ENCODE measurements at regions not wholly inside any gene's neighbourhood (a gene's known extent, or its start where the extent isn't known, plus 50 kb on each side); places are given as distances from the start of the nearest gene placed in this dataset.
"Not testable (repeated sequence)": the region's sequence is repeated elsewhere in the genome, so short reads cannot be mapped to it uniquely, and the experiment has no call there.

- no peak for DNase-seq (ENCODE audit: low spot score in 2 of 2)
- Histone ChIP-seq H3K27me3 (ENCODE audit: low read depth) (no peaks in the 10 kb centered on the region), H3K36me3 (replicated peaks) (no peaks in the 10 kb centered on the region), H3K9me3 (no peaks in the 10 kb centered on the region), H3K4me1 (no peaks in the 10 kb centered on the region), H3K4me3 (no peak overlapping the region)
- in situ Hi-C loops (cut with MboI; ENCODE audit: low sequenced_read_pairs), result no loop called here
Measured at GRCh38 chr10:64753516-64753915, 1232.3 kb downstream of the REEP3 start.

- Histone ChIP-seq H3K4me3 (no peak overlapping the region), H3K4me1 (no peaks in the 10 kb centered on the region), H3K27me3 (ENCODE audit: low read depth) (no peaks in the 10 kb centered on the region), H3K36me3 (replicated peaks) (no peaks in the 10 kb centered on the region), H3K9me3 (no peaks in the 10 kb centered on the region)
- no peak for DNase-seq (ENCODE audit: low spot score in 2 of 2)
- in situ Hi-C loops (cut with MboI; ENCODE audit: low sequenced_read_pairs), result no loop called here
Measured at GRCh38 chr10:64760371-64760770, 1239.2 kb downstream of the REEP3 start.

DNA sequence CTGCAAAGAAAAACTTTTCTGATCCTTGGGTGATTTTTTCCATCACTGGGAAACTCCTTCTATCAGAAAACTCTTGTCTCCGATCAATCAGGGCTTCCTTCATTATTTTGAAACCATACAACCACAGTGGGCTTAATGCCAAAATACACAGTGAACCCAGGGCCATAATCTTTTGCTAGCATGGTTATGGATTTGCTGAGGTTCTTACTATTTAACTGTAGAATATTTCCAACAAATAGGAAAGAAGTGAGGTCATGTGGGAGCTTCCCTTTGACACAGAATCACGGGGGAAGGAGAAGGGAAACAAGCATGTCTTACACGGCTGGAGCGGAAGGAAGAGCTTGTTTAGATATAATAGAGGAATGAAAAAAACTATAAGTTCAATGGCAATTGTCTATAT lies 1241.7 kb downstream of the REEP3 start:
- DNase-seq (ENCODE audit: low spot score in 2 of 2), result no peak
- Histone ChIP-seq H3K36me3 (replicated peaks) (no peaks in the 10 kb centered on the region), H3K9me3 (no peaks in the 10 kb centered on the region), H3K4me3 (no peak overlapping the region), H3K27me3 (ENCODE audit: low read depth) (no peaks in the 10 kb centered on the region), H3K4me1 (no peaks in the 10 kb centered on the region)
- in situ Hi-C loops (cut with MboI; ENCODE audit: low sequenced_read_pairs), result no loop called here

- H3K4me1 ChIP-seq, result no peaks in the 10 kb centered on the region
- H3K27me3 ChIP-seq (ENCODE audit: low read depth), result no peaks in the 10 kb centered on the region
- H3K36me3 ChIP-seq (replicated peaks), result no peaks in the 10 kb centered on the region
- H3K4me3 ChIP-seq, result no peak overlapping the region
- in situ Hi-C loops (cut with MboI; ENCODE audit: low sequenced_read_pairs), result no loop called here
- H3K9me3 ChIP-seq, result no peaks in the 10 kb centered on the region
- no peak for DNase-seq (ENCODE audit: low spot score in 2 of 2)
Measured at GRCh38 chr10:64765498-64765897, 1244.3 kb downstream of the REEP3 start.

- no peaks in the 10 kb centered on the region for H3K4me1 ChIP-seq
- no peaks in the 10 kb centered on the region for H3K36me3 ChIP-seq (replicated peaks)
- no peak for DNase-seq (ENCODE audit: low spot score in 2 of 2)
- H3K4me3 ChIP-seq, result no peak overlapping the region
- in situ Hi-C loops (cut with MboI; ENCODE audit: low sequenced_read_pairs), result no loop called here
- no peaks in the 10 kb centered on the region for H3K27me3 ChIP-seq (ENCODE audit: low read depth)
- no peaks in the 10 kb centered on the region for H3K9me3 ChIP-seq
Measured at GRCh38 chr10:64771253-64772050, 1250.3 kb downstream of the REEP3 start.

DNA sequence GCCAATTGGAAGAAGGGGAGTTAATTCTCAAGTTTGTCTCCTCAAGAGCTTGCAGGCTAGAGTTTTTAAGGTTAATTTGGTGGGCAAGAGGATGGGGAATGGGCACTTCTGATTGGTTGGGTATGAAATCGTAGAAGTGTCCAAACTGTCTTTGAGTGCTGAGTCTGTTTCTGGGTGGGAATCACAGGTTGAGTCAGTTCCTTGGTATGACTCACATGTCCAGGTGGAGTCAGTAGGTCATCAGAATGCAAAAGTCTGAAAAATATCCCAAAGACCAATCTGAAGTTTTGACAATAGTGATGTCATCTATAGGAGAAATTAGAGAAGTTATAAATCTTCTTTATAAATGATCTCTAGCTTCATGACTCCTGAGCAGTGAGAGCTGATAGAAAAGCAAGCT lies 1252.2 kb downstream of the REEP3 start:
- H3K36me3 ChIP-seq (replicated peaks), result no peaks in the 10 kb centered on the region
- H3K4me1 ChIP-seq, result no peaks in the 10 kb centered on the region
- H3K9me3 ChIP-seq, result no peaks in the 10 kb centered on the region
- DNase-seq (ENCODE audit: low spot score in 2 of 2), result no peak
- H3K27me3 ChIP-seq (ENCODE audit: low read depth), result no peaks in the 10 kb centered on the region
- in situ Hi-C loops (cut with MboI; ENCODE audit: low sequenced_read_pairs), result no loop called here
- no peak overlapping the region for H3K4me3 ChIP-seq

- DNase-seq (ENCODE audit: low spot score in 2 of 2), result not testable (repeated sequence)
Measured at GRCh38 chr10:64784451-64784850, 1263.2 kb downstream of the REEP3 start.

DNA sequence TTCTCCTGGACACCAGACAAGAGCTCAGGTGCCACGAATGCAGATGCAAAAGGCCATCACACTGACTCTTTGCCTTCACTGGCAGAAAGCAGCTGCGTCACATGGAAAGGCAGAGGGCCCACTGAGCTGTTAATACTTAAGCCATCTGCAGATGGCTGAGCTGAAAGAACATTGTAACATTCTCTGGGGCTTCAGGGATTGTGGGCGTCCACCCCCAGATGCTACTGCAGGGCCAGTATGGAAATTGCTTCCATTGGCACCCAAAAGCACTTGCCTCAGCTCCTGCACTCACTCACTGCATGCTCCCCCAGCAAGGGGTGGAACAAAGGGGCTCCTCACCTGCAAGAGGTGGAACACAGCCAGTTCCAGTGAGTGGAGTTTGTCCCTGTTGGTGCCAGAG lies 1264.6 kb downstream of the REEP3 start:
- Histone ChIP-seq H3K27me3 (ENCODE audit: low read depth) (no peaks in the 10 kb centered on the region), H3K4me3 (no peak overlapping the region), H3K4me1 (no peaks in the 10 kb centered on the region), H3K36me3 (replicated peaks) (no peaks in the 10 kb centered on the region), H3K9me3 (no peaks in the 10 kb centered on the region)
- DNase-seq (ENCODE audit: low spot score in 2 of 2), result no peak
- in situ Hi-C loops (cut with MboI; ENCODE audit: low sequenced_read_pairs), result no loop called here

More at GRCh38 chr10:64784451-64784850, 1263.2 kb downstream of the REEP3 start:
- in situ Hi-C loops (cut with MboI; ENCODE audit: low sequenced_read_pairs); H3K9me3 ChIP-seq; H3K36me3 ChIP-seq (replicated peaks); H3K27me3 ChIP-seq (ENCODE audit: low read depth); H3K4me3 ChIP-seq; H3K4me1 ChIP-seq: not testable (repeated sequence)

GRCh38 chr10:64786989-64787388 lies 1265.8 kb downstream of the REEP3 start:
- no peak for DNase-seq (ENCODE audit: low spot score in 2 of 2)
- H3K36me3 ChIP-seq (replicated peaks), result no peaks in the 10 kb centered on the region
- no peak overlapping the region for H3K4me3 ChIP-seq
- in situ Hi-C loops (cut with MboI; ENCODE audit: low sequenced_read_pairs), result no loop called here
- H3K4me1 ChIP-seq, result no peaks in the 10 kb centered on the region
- no peaks in the 10 kb centered on the region for H3K27me3 ChIP-seq (ENCODE audit: low read depth)
- no peaks in the 10 kb centered on the region for H3K9me3 ChIP-seq

GRCh38 chr10:64795847-64796246 lies 1274.6 kb downstream of the REEP3 start:
- Histone ChIP-seq H3K27me3 (ENCODE audit: low read depth) (no peaks in the 10 kb centered on the region), H3K36me3 (replicated peaks) (no peaks in the 10 kb centered on the region), H3K4me1 (no peaks in the 10 kb centered on the region), H3K4me3 (no peak overlapping the region), H3K9me3 (no peaks in the 10 kb centered on the region)
- DNase-seq (ENCODE audit: low spot score in 2 of 2), result no peak
- in situ Hi-C loops (cut with MboI; ENCODE audit: low sequenced_read_pairs), result no loop called here

GRCh38 chr10:64798297-64798696 lies 1277.1 kb downstream of the REEP3 start:
- Histone ChIP-seq H3K4me1 (no peaks in the 10 kb centered on the region), H3K36me3 (replicated peaks) (no peaks in the 10 kb centered on the region), H3K4me3 (no peak overlapping the region), H3K9me3 (no peaks in the 10 kb centered on the region), H3K27me3 (ENCODE audit: low read depth) (no peaks in the 10 kb centered on the region)
- DNase-seq (ENCODE audit: low spot score in 2 of 2), result no peak
- in situ Hi-C loops (cut with MboI; ENCODE audit: low sequenced_read_pairs), result no loop called here

DNA sequence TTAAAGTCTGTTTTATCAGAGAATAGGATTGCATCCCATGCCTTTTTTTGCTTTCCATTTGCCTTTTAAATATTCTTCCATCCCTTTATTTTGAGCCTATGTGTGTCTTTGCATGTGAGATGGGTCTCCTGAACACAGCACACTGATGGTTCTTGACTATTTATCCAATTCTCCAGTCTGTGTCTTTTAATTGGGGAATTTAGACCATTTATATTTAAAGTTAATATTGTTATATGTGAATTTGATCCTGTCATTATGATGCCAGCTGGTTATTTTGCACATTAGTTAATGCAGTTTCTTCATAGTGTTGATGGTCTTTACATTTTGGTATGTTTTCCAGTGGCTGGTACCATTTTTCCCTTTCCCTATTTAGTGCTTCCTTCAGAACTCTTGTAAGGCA lies 1287.0 kb downstream of the REEP3 start:
- H3K4me1 ChIP-seq; H3K27me3 ChIP-seq (ENCODE audit: low read depth); H3K4me3 ChIP-seq; H3K36me3 ChIP-seq (replicated peaks); DNase-seq (ENCODE audit: low spot score in 2 of 2); H3K9me3 ChIP-seq; in situ Hi-C loops (cut with MboI; ENCODE audit: low sequenced_read_pairs): not testable (repeated sequence)

- DNase-seq (ENCODE audit: low spot score in 2 of 2); H3K9me3 ChIP-seq; H3K4me3 ChIP-seq; in situ Hi-C loops (cut with MboI; ENCODE audit: low sequenced_read_pairs); H3K36me3 ChIP-seq (replicated peaks); H3K4me1 ChIP-seq; H3K27me3 ChIP-seq (ENCODE audit: low read depth): not testable (repeated sequence)
Measured at GRCh38 chr10:64810046-64810445, 1288.8 kb downstream of the REEP3 start.

DNA sequence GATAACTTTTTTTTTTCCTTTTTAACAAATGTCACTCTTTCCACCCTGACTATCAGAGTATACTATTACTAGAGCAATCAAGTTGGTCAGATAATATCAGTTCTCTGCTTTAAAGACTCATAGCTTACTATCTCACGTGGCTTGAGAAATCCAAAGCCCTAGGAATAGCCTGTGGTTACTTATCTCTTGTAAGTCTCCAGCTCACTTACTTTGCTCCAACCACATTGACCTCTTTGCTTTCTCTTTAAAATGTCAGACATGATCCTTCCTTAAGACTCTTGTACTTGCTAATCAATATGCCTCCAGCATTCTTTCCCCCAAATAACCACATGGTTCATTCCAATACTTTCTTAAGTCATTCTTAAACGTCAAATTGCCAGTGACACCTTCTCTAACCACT lies 1292.2 kb downstream of the REEP3 start:
- Histone ChIP-seq H3K9me3 (no peaks in the 10 kb centered on the region), H3K36me3 (replicated peaks) (no peaks in the 10 kb centered on the region), H3K27me3 (ENCODE audit: low read depth) (no peaks in the 10 kb centered on the region), H3K4me3 (no peak overlapping the region), H3K4me1 (no peaks in the 10 kb centered on the region)
- in situ Hi-C loops (cut with MboI; ENCODE audit: low sequenced_read_pairs), result no loop called here
- no peak for DNase-seq (ENCODE audit: low spot score in 2 of 2)

GRCh38 chr10:64814201-64814600 lies 1293.0 kb downstream of the REEP3 start:
- Histone ChIP-seq H3K4me1 (no peaks in the 10 kb centered on the region), H3K4me3 (no peak overlapping the region), H3K9me3 (no peaks in the 10 kb centered on the region), H3K27me3 (ENCODE audit: low read depth) (no peaks in the 10 kb centered on the region), H3K36me3 (replicated peaks) (no peaks in the 10 kb centered on the region)
- in situ Hi-C loops (cut with MboI; ENCODE audit: low sequenced_read_pairs), result no loop called here
- no peak for DNase-seq (ENCODE audit: low spot score in 2 of 2)

Measured in HAP-1 (cell line).